HepG2 (cell line): ENCODE measurements at regions not wholly inside any gene's neighbourhood (a gene's known extent, or its start where the extent isn't known, plus 50 kb on each side); places are given as distances from the start of the nearest gene placed in this dataset.

Source experiments
- ATF7 ChIP-seq, 2 experiments: fragments of 450-650 bp in 1 of 2; sonication (generic) in 1 of 2; formaldehyde crosslinking in 1 of 2; IDR thresholded peaks; 2 replicates each; pipeline versions ENCODE4 v1.4.0 to v1.6.1; 2016 to 2020; ENCODE audit warnings: antibody characterized with exemption in 1 of 2, mild to moderate bottlenecking in 1 of 2, missing genetic modification reagents in 1 of 2
- ATRX ChIP-seq: sonication (generic); formaldehyde crosslinking; IDR thresholded peaks from 2 replicates; pipeline ENCODE4 v1.4.0; 2020; ENCODE audit warnings: missing genetic modification reagents, borderline replicate concordance
- CTCF ChIP-seq: sonication (generic); formaldehyde crosslinking; IDR thresholded peaks from 2 replicates; pipeline ENCODE4 v1.5.0; 2020; ENCODE audit warnings: mild to moderate bottlenecking, missing genetic modification reagents, moderate library complexity
- HCFC1 ChIP-seq: fragments of 150-350 bp; IDR thresholded peaks from 2 replicates; pipeline ENCODE4 v1.6.1; 2014; ENCODE audit warnings: low read depth, low read length
- MAFK ChIP-seq, 2 experiments: IDR thresholded peaks in 1 of 2; conservative IDR thresholded peaks in 1 of 2; 2 replicates each; pipeline ENCODE4 v1.6.1; 2011; ENCODE audit warnings: improper control_type of control experiment in 2 of 2, low read length in 2 of 2
- MAX ChIP-seq: IDR thresholded peaks from 2 replicates; pipeline ENCODE4 v1.6.1; 2012; ENCODE audit warnings: inconsistent platforms
- POLR2A ChIP-seq, 2 experiments: IDR thresholded peaks; 2 replicates each; pipeline ENCODE4 v1.6.1; 2011; ENCODE audit warnings: low read depth in 2 of 2, low read length in 2 of 2, mild to moderate bottlenecking in 1 of 2, moderate library complexity in 1 of 2; ENCODE audit not compliant: insufficient read depth in 1 of 2
- RBAK ChIP-seq: sonication (generic); formaldehyde crosslinking; IDR thresholded peaks from 2 replicates; pipeline ENCODE4 v1.5.1; 2020; ENCODE audit warnings: mild to moderate bottlenecking, missing genetic modification reagents
- TCF12 ChIP-seq, 2 experiments: fragments of 450-650 bp in 1 of 2; sonication (generic) in 1 of 2; formaldehyde crosslinking in 1 of 2; IDR thresholded peaks; 2 replicates each; pipeline versions ENCODE4 v1.6.1 to v1.8.0; 2017 to 2022; ENCODE audit warnings: antibody characterized with exemption in 1 of 2, mild to moderate bottlenecking in 1 of 2, missing genetic modification reagents in 1 of 2, moderate library complexity in 1 of 2
- ZBTB40 ChIP-seq, 2 experiments: fragments of 450-650 bp in 1 of 2; sonication (generic) in 1 of 2; formaldehyde crosslinking in 1 of 2; IDR thresholded peaks; 2 replicates each; pipeline versions ENCODE4 v1.6.1 to v1.8.0; 2016 to 2022; ENCODE audit warnings: antibody characterized with exemption in 1 of 2, mild to moderate bottlenecking in 1 of 2, missing genetic modification reagents in 1 of 2
- ZNF563 ChIP-seq: sonication (generic); formaldehyde crosslinking; IDR thresholded peaks from 2 replicates; pipeline ENCODE4 v1.8.0; 2022; ENCODE audit warnings: mild to moderate bottlenecking, moderate library complexity, missing genetic modification reagents
- ZNF629 ChIP-seq: sonication (generic); formaldehyde crosslinking; conservative IDR thresholded peaks from 2 replicates; pipeline ENCODE4 v1.5.0; 2020; ENCODE audit warnings: missing genetic modification reagents
- ZSCAN22 ChIP-seq: sonication (generic); formaldehyde crosslinking; IDR thresholded peaks from 2 replicates; pipeline ENCODE4 v1.4.0; 2020; ENCODE audit warnings: mild to moderate bottlenecking, missing genetic modification reagents

GRCh38 chr20:60447703-60448102, 489.5 kb downstream of the CDH26 start:
- no peak for TF ChIP-seq CTCF
- no peak for TF ChIP-seq MAFK (conservative IDR thresholded peaks at IDR 0.05 in 1 of 2, IDR thresholded peaks at IDR 0.05 in 1 of 2; ENCODE audit: low read length in 2 of 2)
- no peak for TF ChIP-seq MAX
- no peak for TF ChIP-seq ZNF629 (CRISPR knock-in tag)
- TF ChIP-seq HCFC1, result no peak
- TF ChIP-seq POLR2A (IDR thresholded peaks at IDR 0.05; ENCODE audit: insufficient read depth in 1 of 2, low read depth in 2 of 2, low read length in 2 of 2), result no peak
- no peak for TF ChIP-seq TCF12 (IDR thresholded peaks at IDR 0.05)
- TF ChIP-seq TCF12 (CRISPR knock-in tag; IDR thresholded peaks at IDR 0.05), result no peak
- TF ChIP-seq ZSCAN22 (CRISPR knock-in tag), result no peak
- TF ChIP-seq ATF7 (IDR thresholded peaks at IDR 0.05), result no peak
- no peak for TF ChIP-seq ATF7 (CRISPR knock-in tag; IDR thresholded peaks at IDR 0.05)
- TF ChIP-seq ZBTB40 (IDR thresholded peaks at IDR 0.05), result no peak
- no peak for TF ChIP-seq ZBTB40 (CRISPR knock-in tag; IDR thresholded peaks at IDR 0.05)
- TF ChIP-seq ATRX (CRISPR knock-in tag), result no peak
- TF ChIP-seq RBAK (CRISPR knock-in tag), result no peak
- TF ChIP-seq ZNF563 (CRISPR knock-in tag), result no peak
